Mucosa of gallbladder (tissue), 1 donor: ENCODE measurements at regions not wholly inside any gene's neighbourhood (a gene's known extent, or its start where the extent isn't known, plus 50 kb on each side); places are given as distances from the start of the nearest gene placed in this dataset.

Experiments
- DNase-seq: peaks from one replicate; pipeline ENCODE4 v3.0.0-alpha.2; 2020; ENCODE audit warnings: low spot score
- donor health status: DM: no; HTN: no; CAD: no.

- DNase-seq, result no peak
Observed at GRCh38 chr6:113636357-113636824, 220.8 kb upstream of the MARCKS start.

GRCh38 chr6:113640051-113640450 lies 217.1 kb upstream of the MARCKS start:
- DNase-seq, result no peak

GRCh38 chr6:113642001-113642713 lies 215.0 kb upstream of the MARCKS start:
- no peak for DNase-seq

GRCh38 chr6:113642714-113643406 lies 214.3 kb upstream of the MARCKS start:
- peak; percentile 85 for DNase-seq

- no peak for DNase-seq
Observed at GRCh38 chr6:113643407-113643770, 213.8 kb upstream of the MARCKS start.

GRCh38 chr6:113644861-113645575 lies 212.1 kb upstream of the MARCKS start:
- DNase-seq, result no peak

- DNase-seq, result no peak
Observed at GRCh38 chr6:113645576-113645970, 211.6 kb upstream of the MARCKS start.

- DNase-seq, result no peak
Observed at GRCh38 chr6:113645986-113646385, 211.2 kb upstream of the MARCKS start.

GRCh38 chr6:113646701-113647100 lies 210.4 kb upstream of the MARCKS start:
- DNase-seq, result no peak

- no peak for DNase-seq
Observed at GRCh38 chr6:113647143-113647889, 209.8 kb upstream of the MARCKS start.

GRCh38 chr6:113648698-113649097 lies 208.4 kb upstream of the MARCKS start:
- no peak for DNase-seq

- DNase-seq, result no peak
Observed at GRCh38 chr6:113649276-113649675, 207.9 kb upstream of the MARCKS start.

GRCh38 chr6:113649880-113650609 lies 207.1 kb upstream of the MARCKS start:
- no peak for DNase-seq

- no peak for DNase-seq
Observed at GRCh38 chr6:113650610-113650979, 206.6 kb upstream of the MARCKS start.

- DNase-seq, result peak; percentile 26
Observed at GRCh38 chr6:113651120-113651519, 206.0 kb upstream of the MARCKS start.

GRCh38 chr6:113651920-113652319 lies 205.2 kb upstream of the MARCKS start:
- DNase-seq, result no peak

- no peak for DNase-seq
Observed at GRCh38 chr6:113653275-113653674, 203.9 kb upstream of the MARCKS start.

- peak; percentile 68 for DNase-seq
Observed at GRCh38 chr6:113654396-113654795, 202.7 kb upstream of the MARCKS start.

- DNase-seq, result no peak
Observed at GRCh38 chr6:113655761-113656160, 201.4 kb upstream of the MARCKS start.

- DNase-seq, result no peak
Observed at GRCh38 chr6:113659762-113660404, 197.3 kb upstream of the MARCKS start.

GRCh38 chr6:113660819-113661218 lies 196.3 kb upstream of the MARCKS start:
- no peak for DNase-seq
